ENCODE measurements at regions not wholly inside any gene's neighbourhood (a gene's known extent, or its start where the extent isn't known, plus 50 kb on each side); places are given as distances from the start of the nearest gene placed in this dataset.

DNA sequence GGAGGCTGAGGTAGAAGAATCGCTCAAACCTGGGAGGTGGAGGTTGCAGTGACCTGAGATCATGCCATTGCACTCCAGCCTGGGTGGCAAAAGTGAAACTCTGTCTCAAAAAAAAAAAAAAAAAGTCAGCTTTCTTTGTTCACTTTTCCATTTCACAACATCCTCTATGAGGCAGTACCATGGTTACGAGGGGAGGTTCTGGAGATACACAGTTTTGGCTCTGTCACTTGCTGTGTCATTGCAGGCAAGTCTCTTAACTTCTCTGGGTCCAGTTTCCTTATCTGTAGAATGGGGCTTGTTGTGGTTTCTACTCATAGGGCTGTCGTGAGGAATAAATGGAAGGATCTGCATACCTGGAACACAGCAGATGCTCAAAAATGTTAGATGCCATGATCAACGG, 75.6 kb upstream of the SLC24A4 start:
- TF ChIP-seq, protein P1, sequence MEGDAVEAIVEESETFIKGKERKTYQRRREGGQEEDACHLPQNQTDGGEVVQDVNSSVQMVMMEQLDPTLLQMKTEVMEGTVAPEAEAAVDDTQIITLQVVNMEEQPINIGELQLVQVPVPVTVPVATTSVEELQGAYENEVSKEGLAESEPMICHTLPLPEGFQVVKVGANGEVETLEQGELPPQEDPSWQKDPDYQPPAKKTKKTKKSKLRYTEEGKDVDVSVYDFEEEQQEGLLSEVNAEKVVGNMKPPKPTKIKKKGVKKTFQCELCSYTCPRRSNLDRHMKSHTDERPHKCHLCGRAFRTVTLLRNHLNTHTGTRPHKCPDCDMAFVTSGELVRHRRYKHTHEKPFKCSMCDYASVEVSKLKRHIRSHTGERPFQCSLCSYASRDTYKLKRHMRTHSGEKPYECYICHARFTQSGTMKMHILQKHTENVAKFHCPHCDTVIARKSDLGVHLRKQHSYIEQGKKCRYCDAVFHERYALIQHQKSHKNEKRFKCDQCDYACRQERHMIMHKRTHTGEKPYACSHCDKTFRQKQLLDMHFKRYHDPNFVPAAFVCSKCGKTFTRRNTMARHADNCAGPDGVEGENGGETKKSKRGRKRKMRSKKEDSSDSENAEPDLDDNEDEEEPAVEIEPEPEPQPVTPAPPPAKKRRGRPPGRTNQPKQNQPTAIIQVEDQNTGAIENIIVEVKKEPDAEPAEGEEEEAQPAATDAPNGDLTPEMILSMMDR (IDR thresholded peaks at IDR 0.05; ENCODE audit: borderline replicate concordance, extremely low read depth, low read length, poor library complexity, severe bottlenecking): no peak
- TF ChIP-seq EZH2 (IDR thresholded peaks at IDR 0.05; ENCODE audit: borderline replicate concordance, low read depth, low read length, severe bottlenecking): no peak
